ENCODE measurements at regions not wholly inside any gene's neighbourhood (a gene's known extent, or its start where the extent isn't known, plus 50 kb on each side); places are given as distances from the start of the nearest gene placed in this dataset.
"Not testable (repeated sequence)": the region's sequence is repeated elsewhere in the genome, so short reads cannot be mapped to it uniquely, and the experiment has no call there.

GRCh38 chr9:43138909-43139308, 955.5 kb downstream of the SPATA31A6 start:
- not testable (repeated sequence) for H3K9ac ChIP-seq (ENCODE audit: low read depth in 1 of 2, low read length in 2 of 2); H3K4me1 ChIP-seq (ENCODE audit: control insufficient read depth in 4 of 4, insufficient read depth in 4 of 4, low read length in 3 of 4); H3K4me3 ChIP-seq (ENCODE audit: low read depth in 1 of 3, low read length in 3 of 3); H3K9me3 ChIP-seq (ENCODE audit: control insufficient read depth in 4 of 4, low read length in 3 of 4); H3K36me3 ChIP-seq (ENCODE audit: control insufficient read depth in 4 of 4, insufficient read depth in 3 of 4, low read depth in 1 of 4, low read length in 3 of 4); H3K27ac ChIP-seq (ENCODE audit: low read depth in 1 of 2, low read length in 2 of 2); DNase-seq (ENCODE audit: low spot score); H3K27me3 ChIP-seq (ENCODE audit: control insufficient read depth in 4 of 4, insufficient read depth in 4 of 4, low read length in 3 of 4)
- 90% methylated on average over 6 of the region's 10 CpGs for WGBS

- not testable (repeated sequence) for H3K4me3 ChIP-seq (ENCODE audit: low read depth in 1 of 3, low read length in 3 of 3); H3K36me3 ChIP-seq (ENCODE audit: control insufficient read depth in 4 of 4, insufficient read depth in 3 of 4, low read depth in 1 of 4, low read length in 3 of 4); DNase-seq (ENCODE audit: low spot score); H3K4me1 ChIP-seq (ENCODE audit: control insufficient read depth in 4 of 4, insufficient read depth in 4 of 4, low read length in 3 of 4); H3K27me3 ChIP-seq (ENCODE audit: control insufficient read depth in 4 of 4, insufficient read depth in 4 of 4, low read length in 3 of 4); H3K9ac ChIP-seq (ENCODE audit: low read depth in 1 of 2, low read length in 2 of 2); H3K27ac ChIP-seq (ENCODE audit: low read depth in 1 of 2, low read length in 2 of 2); H3K9me3 ChIP-seq (ENCODE audit: control insufficient read depth in 4 of 4, low read length in 3 of 4)
- 70% methylated on average over 3 of the region's 5 CpGs for WGBS
These were observed 955.9 kb downstream of the SPATA31A6 start for GRCh38 chr9:43139349-43139748.

GRCh38 chr9:43139878-43140608, 956.6 kb downstream of the SPATA31A6 start:
- DNase-seq (ENCODE audit: low spot score); H3K36me3 ChIP-seq (ENCODE audit: control insufficient read depth in 4 of 4, insufficient read depth in 3 of 4, low read depth in 1 of 4, low read length in 3 of 4); H3K27me3 ChIP-seq (ENCODE audit: control insufficient read depth in 4 of 4, insufficient read depth in 4 of 4, low read length in 3 of 4); H3K9ac ChIP-seq (ENCODE audit: low read depth in 1 of 2, low read length in 2 of 2); H3K4me3 ChIP-seq (ENCODE audit: low read depth in 1 of 3, low read length in 3 of 3); H3K27ac ChIP-seq (ENCODE audit: low read depth in 1 of 2, low read length in 2 of 2); H3K9me3 ChIP-seq (ENCODE audit: control insufficient read depth in 4 of 4, low read length in 3 of 4); H3K4me1 ChIP-seq (ENCODE audit: control insufficient read depth in 4 of 4, insufficient read depth in 4 of 4, low read length in 3 of 4): not testable (repeated sequence)
- WGBS = 74% methylated on average over 8 of the region's 8 CpGs
